ENCODE measurements at regions not wholly inside any gene's neighbourhood (a gene's known extent, or its start where the extent isn't known, plus 50 kb on each side); places are given as distances from the start of the nearest gene placed in this dataset.

DNA sequence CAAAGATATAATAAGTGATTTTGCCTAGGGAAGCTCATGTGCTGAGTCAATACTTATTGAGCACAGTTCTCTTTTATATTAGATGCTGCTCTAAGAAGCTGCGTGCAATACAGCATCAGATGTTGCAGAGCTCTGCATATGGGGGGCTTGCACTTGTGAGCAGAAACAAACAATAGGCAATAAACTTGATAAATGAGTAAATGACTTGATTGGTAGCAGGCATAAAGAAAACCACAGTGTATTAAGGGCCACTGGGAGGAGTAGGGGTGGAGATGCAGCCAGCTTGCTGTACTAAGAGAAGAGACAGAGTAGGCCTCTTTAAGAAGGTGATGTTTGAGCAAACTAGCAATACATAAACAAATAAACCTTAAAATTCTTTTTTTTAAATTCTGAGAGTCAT is 598.5 kb upstream of the ADAMTS5 start:
- DNase-seq (no peak), ATAC-seq (no peak)
- no peaks in the 10 kb centered on the region for H3K36me3 ChIP-seq
- H3K27ac ChIP-seq, result no peak overlapping the region
- 95% methylated on average over 1 of the region's 1 CpG for WGBS, 2 donors
- peaks cover 0 to 11% (median 6%) of the 10 kb centered on the region in 9 donors for H3K4me1 ChIP-seq
- H3K27me3 ChIP-seq, result no peaks in the 10 kb centered on the region
- TF ChIP-seq, protein P1, sequence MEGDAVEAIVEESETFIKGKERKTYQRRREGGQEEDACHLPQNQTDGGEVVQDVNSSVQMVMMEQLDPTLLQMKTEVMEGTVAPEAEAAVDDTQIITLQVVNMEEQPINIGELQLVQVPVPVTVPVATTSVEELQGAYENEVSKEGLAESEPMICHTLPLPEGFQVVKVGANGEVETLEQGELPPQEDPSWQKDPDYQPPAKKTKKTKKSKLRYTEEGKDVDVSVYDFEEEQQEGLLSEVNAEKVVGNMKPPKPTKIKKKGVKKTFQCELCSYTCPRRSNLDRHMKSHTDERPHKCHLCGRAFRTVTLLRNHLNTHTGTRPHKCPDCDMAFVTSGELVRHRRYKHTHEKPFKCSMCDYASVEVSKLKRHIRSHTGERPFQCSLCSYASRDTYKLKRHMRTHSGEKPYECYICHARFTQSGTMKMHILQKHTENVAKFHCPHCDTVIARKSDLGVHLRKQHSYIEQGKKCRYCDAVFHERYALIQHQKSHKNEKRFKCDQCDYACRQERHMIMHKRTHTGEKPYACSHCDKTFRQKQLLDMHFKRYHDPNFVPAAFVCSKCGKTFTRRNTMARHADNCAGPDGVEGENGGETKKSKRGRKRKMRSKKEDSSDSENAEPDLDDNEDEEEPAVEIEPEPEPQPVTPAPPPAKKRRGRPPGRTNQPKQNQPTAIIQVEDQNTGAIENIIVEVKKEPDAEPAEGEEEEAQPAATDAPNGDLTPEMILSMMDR (IDR thresholded peaks at IDR 0.05), result no peak
- no peaks in the 10 kb centered on the region for H3K9me3 ChIP-seq
- intact Hi-C loops (cut with DNase I), result loop anchor here in 9 of 10 donors (2.0 to 10.0 kb wide), 11 partner anchors 132 to 1179 kb away; partner anchors contain the start of gene ADAMTS5 (in 2 of the 9)
- H3K4me3 ChIP-seq, result no peak overlapping the region

DNA sequence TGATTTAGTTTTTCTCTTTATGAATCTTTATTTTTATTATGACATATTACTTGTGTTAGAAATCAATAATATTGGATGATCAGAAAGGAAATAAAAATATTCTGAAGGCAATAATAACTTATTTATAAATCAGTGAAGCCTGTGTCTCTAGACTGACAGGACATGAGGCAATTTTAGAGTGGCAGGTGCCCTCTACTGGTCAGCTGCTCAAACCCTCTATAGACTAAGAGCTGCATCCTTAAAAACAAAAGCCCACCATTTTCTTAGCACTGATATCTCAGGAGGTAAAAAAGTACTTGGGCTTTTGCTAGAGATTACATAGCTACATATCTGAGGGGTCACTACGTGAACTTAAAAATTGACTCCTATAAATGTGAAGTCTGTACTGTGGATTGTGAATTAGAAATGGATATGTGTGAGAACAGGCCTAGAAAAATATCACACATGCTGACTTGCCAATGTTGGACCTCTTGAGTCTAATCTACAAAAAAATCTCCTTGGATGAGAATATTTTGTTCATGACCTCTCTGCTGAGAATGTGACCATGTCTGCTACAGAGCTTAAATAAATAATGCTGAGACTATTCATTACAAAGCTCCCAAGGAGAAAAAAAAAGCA is 597.9 kb upstream of the ADAMTS5 start:
- TF ChIP-seq, protein P1 (IDR thresholded peaks at IDR 0.05), result peak; percentile 54 to 87 (median 82)
- peaks cover 0 to 5% (median under 1%) of the 10 kb centered on the region in 9 donors for H3K4me1 ChIP-seq
- WGBS, 2 donors, result 45 to 49% methylated on average over 1 of the region's 1 CpG
- H3K36me3 ChIP-seq, result no peaks in the 10 kb centered on the region
- DNase-seq (peak; percentile 17 to 43), ATAC-seq (peak in 7 of 8 donors; percentile 67 to 82 (median 76))
- no peak overlapping the region for H3K4me3 ChIP-seq
- H3K27me3 ChIP-seq, result no peaks in the 10 kb centered on the region
- no peak overlapping the region for H3K27ac ChIP-seq
- H3K9me3 ChIP-seq, result no peaks in the 10 kb centered on the region
- intact Hi-C loops (cut with DNase I), result loop anchor here (2.0 to 10.0 kb wide), 12 partner anchors 133 to 1180 kb away; partner anchors contain the start of gene ADAMTS5 (in 2 of the 10)

DNA sequence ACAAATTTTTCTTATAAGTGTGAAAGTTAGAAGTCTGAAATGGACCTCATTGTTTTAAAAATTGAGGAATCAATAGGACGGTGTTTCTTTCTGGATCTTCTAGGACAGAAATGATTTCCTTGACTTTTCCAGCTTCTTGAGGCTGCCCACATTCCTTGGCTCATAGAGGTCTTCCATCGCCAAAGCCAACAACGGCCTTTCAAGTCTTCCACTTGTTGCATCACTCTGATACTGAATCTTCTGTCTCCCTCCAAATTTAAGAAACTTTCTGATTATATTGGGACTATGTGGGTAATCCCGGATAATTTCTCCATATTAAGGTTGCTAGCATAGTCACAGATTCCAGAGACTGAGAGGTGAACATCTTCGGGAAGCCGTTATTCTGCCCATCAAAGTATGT is 595.4 kb upstream of the ADAMTS5 start:
- ATAC-seq, result no peak
- H3K9me3 ChIP-seq, result no peaks in the 10 kb centered on the region
- intact Hi-C loops (cut with DNase I), result loop anchor here (5.0 to 10.0 kb wide), 8 partner anchors 142 to 1182 kb away; partner anchors contain the start of gene ADAMTS5 (in 2 of the 10)
- peaks cover 0 to 3% (median 0%) of the 10 kb centered on the region in 9 donors for H3K4me1 ChIP-seq
- H3K36me3 ChIP-seq, result no peaks in the 10 kb centered on the region
- no peak overlapping the region for H3K27ac ChIP-seq
- WGBS, 2 donors, result 93 to 99% methylated on average over 6 of the region's 6 CpGs
- H3K4me3 ChIP-seq, result no peak overlapping the region
- no peak for DNase-seq
- TF ChIP-seq, protein P1 (IDR thresholded peaks at IDR 0.05), result no peak
- H3K27me3 ChIP-seq, result no peaks in the 10 kb centered on the region

DNA sequence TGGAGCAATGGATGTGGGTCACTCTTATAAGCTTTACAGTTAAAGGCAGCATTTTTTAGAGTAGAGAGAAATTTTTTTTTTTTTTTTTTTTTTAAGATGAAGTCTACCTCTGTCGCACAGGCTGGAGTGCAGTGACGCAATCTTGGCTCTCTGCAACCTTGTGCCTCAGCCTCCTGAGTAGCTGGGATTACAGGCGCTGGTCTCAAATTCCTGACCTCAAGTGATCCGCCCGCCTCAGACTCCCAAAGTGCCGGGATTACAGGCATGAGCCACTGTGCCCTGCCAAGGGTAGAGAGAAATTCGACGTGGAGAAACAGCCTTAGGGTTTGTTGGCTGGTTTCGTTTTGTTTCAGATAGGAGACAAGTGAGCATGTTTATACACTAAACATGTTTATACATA is 594.2 kb upstream of the ADAMTS5 start:
- no peak overlapping the region for H3K27ac ChIP-seq
- no peaks in the 10 kb centered on the region for H3K36me3 ChIP-seq
- ATAC-seq, result no peak
- peaks cover 0 to 3% (median 0%) of the 10 kb centered on the region in 9 donors for H3K4me1 ChIP-seq
- no peak for DNase-seq
- WGBS, 2 donors, result 88 to 89% methylated on average over 9 of the region's 9 CpGs
- no peak overlapping the region for H3K4me3 ChIP-seq
- H3K27me3 ChIP-seq, result no peaks in the 10 kb centered on the region
- intact Hi-C loops (cut with DNase I), result loop anchor here (5.0 to 10.0 kb wide), 8 partner anchors 144 to 1184 kb away; partner anchors contain the start of gene ADAMTS5 (in 2 of the 10)
- TF ChIP-seq, protein P1 (IDR thresholded peaks at IDR 0.05), result no peak
- H3K9me3 ChIP-seq, result peaks cover 0 to 5% (median 0%) of the 10 kb centered on the region in 11 donors

All from heart right ventricle (tissue), 16 donors.